ENCODE measurements at regions not wholly inside any gene's neighbourhood (a gene's known extent, or its start where the extent isn't known, plus 50 kb on each side); places are given as distances from the start of the nearest gene placed in this dataset.

DNA sequence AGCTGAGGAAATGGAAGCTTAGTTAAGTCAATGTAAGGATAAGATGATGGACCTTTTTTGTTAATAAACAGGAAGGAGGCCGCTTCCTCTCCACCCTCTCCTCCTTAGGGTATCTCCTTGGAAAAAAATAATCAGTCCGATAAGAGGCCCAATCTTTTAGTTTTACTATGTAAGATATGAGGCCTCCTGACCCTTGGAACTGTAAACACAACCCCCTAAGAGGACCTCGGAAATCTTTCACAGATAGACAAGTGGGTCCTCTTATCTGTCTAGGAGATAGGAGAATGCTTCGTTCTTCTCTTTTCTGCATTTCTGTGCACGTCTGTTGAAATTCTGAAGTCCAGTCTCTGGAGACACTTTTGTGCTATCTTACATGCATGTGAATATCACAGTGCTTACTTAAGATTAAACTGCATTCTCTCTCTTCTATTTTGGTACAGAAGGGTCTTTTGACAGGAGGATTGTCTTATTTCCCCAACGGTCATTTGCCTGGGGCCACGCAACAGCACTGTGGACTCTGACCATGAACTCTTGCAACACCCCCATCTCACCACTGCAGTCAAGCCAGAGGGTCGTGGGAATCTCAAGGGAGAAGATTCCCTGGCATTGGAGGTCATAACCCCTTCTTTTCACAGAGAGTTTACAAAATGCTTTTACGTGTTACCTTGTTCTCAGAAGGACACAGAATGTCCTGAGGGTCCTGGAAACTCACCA, 313.0 kb upstream of the RTL1 start:
- no peak for TF ChIP-seq GATA2 (IDR thresholded peaks at IDR 0.05; ENCODE audit: low read depth, low read length)
- TF ChIP-seq GATA3 (IDR thresholded peaks at IDR 0.05; ENCODE audit: low read depth, low read length), result no peak
